H1 (cell line): ENCODE measurements at regions not wholly inside any gene's neighbourhood (a gene's known extent, or its start where the extent isn't known, plus 50 kb on each side); places are given as distances from the start of the nearest gene placed in this dataset.

Experiments used
- CTCF ChIA-PET: fragments of 300-600 bp; sonication (Branson Sonifier 250); formaldehyde crosslinking; loops from one replicate; lab custom pipeline; 2021; ENCODE audit not compliant: partially characterized antibody; lab: Charles Lee
- POLR2A ChIA-PET: fragments of 300-600 bp; sonication (Branson Sonifier 250); formaldehyde crosslinking; loops from one replicate; lab custom pipeline; 2021; ENCODE audit warnings: inconsistent platforms; ENCODE audit not compliant: partially characterized antibody; lab: Charles Lee
- DNase-seq, 2 experiments: peaks; one replicate each; pipeline versions ENCODE4 v3.0.0 to v3.0.0-alpha.2; 2010 to 2022; ENCODE audit warnings: low spot score in 2 of 2, low read depth in 1 of 2, mixed read lengths in 1 of 2
- FAIRE-seq: peaks from 2 replicates; lab custom pipeline; 2011; peaks lifted over from hg19 to GRCh38; lab: Jason Lieb, UNC
- H2AFZ ChIP-seq: 2 replicates; pipeline ENCODE4 v1.8.1; 2012; ENCODE audit warnings: low read length, inconsistent platforms
- H2AK5ac ChIP-seq: 2 replicates; pipeline ENCODE4 v1.6.1; 2013; ENCODE audit warnings: low read depth, low read length
- H2BK120ac ChIP-seq: replicated peaks from 2 replicates; pipeline ENCODE3; 2013; ENCODE audit warnings: low read depth, low read length, inconsistent platforms
- H2BK12ac ChIP-seq: 2 replicates; pipeline ENCODE4 v1.6.1; 2013; ENCODE audit warnings: low read depth, low read length
- H2BK15ac ChIP-seq: 2 replicates; pipeline ENCODE4 v1.6.1; 2013; ENCODE audit warnings: low read length
- H2BK20ac ChIP-seq: 2 replicates; pipeline ENCODE4 v1.6.1; 2013; ENCODE audit warnings: low read length
- H2BK5ac ChIP-seq: 2 replicates; pipeline ENCODE4 v1.6.1; 2013; ENCODE audit warnings: low read depth, low read length
- H3K14ac ChIP-seq: 2 replicates; pipeline ENCODE4 v1.6.1; 2013; ENCODE audit warnings: inconsistent platforms; ENCODE audit not compliant: insufficient read length
- H3K18ac ChIP-seq: 2 replicates; pipeline ENCODE4 v1.6.1; 2013; ENCODE audit warnings: low read length; ENCODE audit errors: extremely low read depth
- H3K23ac ChIP-seq: 2 replicates; pipeline ENCODE4 v1.6.1; 2013; ENCODE audit warnings: inconsistent platforms; ENCODE audit not compliant: insufficient read length
- H3K23me2 ChIP-seq: 2 replicates; pipeline ENCODE4 v1.6.1; 2013; ENCODE audit warnings: low read depth, low read length
- H3K27ac ChIP-seq: 2 replicates; pipeline ENCODE4 v1.6.1; 2011; ENCODE audit warnings: low read depth, low read length, inconsistent platforms
- H3K27me3 ChIP-seq, 4 experiments: replicated peaks in 1 of 4; 1 replicate in 1 of 4; 2 replicates in 3 of 4; pipeline versions ENCODE4 v1.6.1 to v1.8.1; 2011 to 2013; ENCODE audit warnings: low read length in 3 of 4, mild to moderate bottlenecking in 3 of 4, inconsistent platforms in 2 of 4, mixed read lengths in 2 of 4, moderate library complexity in 1 of 4; ENCODE audit not compliant: control insufficient read depth in 3 of 4, insufficient read depth in 3 of 4; ENCODE audit errors: extremely low read depth in 1 of 4
- H3K36me3 ChIP-seq, 4 experiments: 2 replicates each; pipeline versions ENCODE4 v1.6.1 to v1.8.1; 2011 to 2013; ENCODE audit warnings: mild to moderate bottlenecking in 4 of 4, low read length in 3 of 4, moderate library complexity in 2 of 4, control low read depth in 1 of 4, inconsistent platforms in 1 of 4; ENCODE audit not compliant: insufficient read depth in 4 of 4, control insufficient read depth in 2 of 4
- H3K4ac ChIP-seq: replicated peaks from 2 replicates; pipeline ENCODE3; 2013; ENCODE audit warnings: low read length, low read depth, mixed read lengths, inconsistent platforms; ENCODE audit not compliant: insufficient read length
- H3K4me1 ChIP-seq, 4 experiments: replicated peaks in 1 of 4; 1 replicate in 1 of 4; 2 replicates in 3 of 4; pipeline versions ENCODE4 v1.6.1 to v1.8.1; 2011 to 2013; ENCODE audit warnings: low read length in 3 of 4, inconsistent platforms in 2 of 4, mixed read lengths in 1 of 4; ENCODE audit not compliant: insufficient read depth in 4 of 4, control insufficient read depth in 3 of 4
- H3K4me2 ChIP-seq, 2 experiments: 2 replicates each; pipeline versions ENCODE4 v1.6.1 to v1.8.1; 2011 to 2013; ENCODE audit warnings: low read depth in 2 of 2, low read length in 2 of 2, control low read depth in 1 of 2, inconsistent platforms in 1 of 2, mild to moderate bottlenecking in 1 of 2; ENCODE audit not compliant: insufficient read depth in 1 of 2
- H3K4me3 ChIP-seq, 4 experiments: fragments of 200-600, 300-600 bp in 1 of 4; sonication (generic), shearing (Covaris generic), sonication (Bioruptor Twin) in 1 of 4; 2 replicates each; pipeline versions ENCODE4 v1.5.1 to v1.8.1; 2011 to 2016; ENCODE audit warnings: low read length in 4 of 4, low read depth in 3 of 4, control low read depth in 2 of 4, inconsistent platforms in 2 of 4, mild to moderate bottlenecking in 2 of 4, mixed read lengths in 1 of 4, moderate library complexity in 1 of 4; ENCODE audit not compliant: insufficient read depth in 2 of 4; ENCODE audit errors: extremely low read depth in 1 of 4
- H3K56ac ChIP-seq: replicated peaks from 2 replicates; pipeline ENCODE3; 2013; ENCODE audit warnings: low read depth, mild to moderate bottlenecking, mixed read lengths, low read length, inconsistent platforms; ENCODE audit not compliant: insufficient read length
- H3K79me1 ChIP-seq: 2 replicates; pipeline ENCODE4 v1.6.1; 2013; ENCODE audit warnings: low read depth, low read length, control low read depth
- H3K79me2 ChIP-seq, 2 experiments: 2 replicates each; pipeline versions ENCODE4 v1.6.1 to v1.8.1; 2012 to 2013; ENCODE audit warnings: low read length in 2 of 2, mild to moderate bottlenecking in 2 of 2, inconsistent platforms in 1 of 2; ENCODE audit not compliant: insufficient read depth in 2 of 2, control insufficient read depth in 1 of 2
- H3K9ac ChIP-seq, 4 experiments: replicated peaks in 1 of 4; 1 replicate in 1 of 4; 2 replicates in 3 of 4; pipeline versions ENCODE4 v1.6.1 to v1.8.1; 2011 to 2013; ENCODE audit warnings: low read depth in 3 of 4, low read length in 3 of 4, control low read depth in 2 of 4, mild to moderate bottlenecking in 2 of 4, moderate library complexity in 2 of 4, inconsistent platforms in 1 of 4; ENCODE audit errors: extremely low read depth in 1 of 4
- H3K9me3 ChIP-seq, 2 experiments: 2 replicates each; pipeline versions ENCODE4 v1.6.1 to v1.8.1; 2012 to 2013; ENCODE audit warnings: mild to moderate bottlenecking in 2 of 2, moderate library complexity in 2 of 2, control low read depth in 1 of 2, inconsistent platforms in 1 of 2, low read depth in 1 of 2, low read length in 1 of 2, mixed read lengths in 1 of 2; ENCODE audit not compliant: insufficient read depth in 2 of 2
- H4K20me1 ChIP-seq, 2 experiments: replicated peaks in 1 of 2; 2 replicates each; pipeline versions ENCODE3 to v1.8.1; 2011 to 2013; ENCODE audit warnings: inconsistent platforms in 2 of 2, low read length in 2 of 2, mild to moderate bottlenecking in 1 of 2; ENCODE audit not compliant: insufficient read depth in 2 of 2, control insufficient read depth in 1 of 2
- H4K5ac ChIP-seq: 2 replicates; pipeline ENCODE4 v1.6.1; 2013; ENCODE audit warnings: low read length, low read depth, mixed read lengths, inconsistent platforms; ENCODE audit not compliant: insufficient read length
- H4K8ac ChIP-seq: 2 replicates; pipeline ENCODE4 v1.8.0; 2013; ENCODE audit warnings: mild to moderate bottlenecking, moderate library complexity, low read length, inconsistent platforms; ENCODE audit not compliant: insufficient read depth; ENCODE audit errors: extremely low read depth
- H4K91ac ChIP-seq: replicated peaks from 2 replicates; pipeline ENCODE3; 2013; ENCODE audit warnings: low read length, mixed read lengths, inconsistent platforms; ENCODE audit not compliant: insufficient read length
- CBX5 ChIP-seq: fragments of 300-800, 300-1000 bp; sonication (generic); IDR thresholded peaks from 2 replicates; pipeline ENCODE4 v1.7.1; 2016; ENCODE audit warnings: antibody characterized with exemption, low read length, low read depth
- CHD1 ChIP-seq: IDR thresholded peaks from 2 replicates; pipeline ENCODE4 v1.6.1; 2012; ENCODE audit warnings: low read depth, low read length, improper control_type of control experiment
- CHD2 ChIP-seq: IDR thresholded peaks from 2 replicates; pipeline ENCODE4 v1.6.1; 2012; ENCODE audit warnings: low read length, improper control_type of control experiment
- CREB1 ChIP-seq: IDR thresholded peaks from 2 replicates; pipeline ENCODE4 v1.6.1; 2012; ENCODE audit warnings: inconsistent platforms
- EP300 ChIP-seq, 2 experiments: IDR thresholded peaks; 1 replicate in 1 of 2; 2 replicates in 1 of 2; pipeline ENCODE4 v1.6.1; 2011 to 2012; ENCODE audit warnings: low read depth in 2 of 2, low read length in 2 of 2, mild to moderate bottlenecking in 2 of 2, borderline replicate concordance in 1 of 2, inconsistent platforms in 1 of 2, moderate library complexity in 1 of 2
- HDAC6 ChIP-seq: IDR thresholded peaks from one replicate; pipeline ENCODE4 v1.7.1; 2012; ENCODE audit warnings: low read depth, mild to moderate bottlenecking, inconsistent platforms, low read length, moderate library complexity
- KDM1A ChIP-seq: fragments of 200-600, 300-600 bp; sonication (generic); IDR thresholded peaks from 2 replicates; pipeline ENCODE4 v1.7.1; 2016; ENCODE audit warnings: mild to moderate bottlenecking, low read length, borderline replicate concordance
- KDM5A ChIP-seq: fragments of 200-600 bp; IDR thresholded peaks from 2 replicates; pipeline ENCODE4 v1.7.1; 2012; ENCODE audit warnings: mild to moderate bottlenecking, low read length, inconsistent platforms, mixed read lengths
- PHF8 ChIP-seq: fragments of 200-600 bp; sonication (generic); conservative IDR thresholded peaks from 2 replicates; pipeline ENCODE4 v1.7.1; 2012; ENCODE audit warnings: low read depth, mild to moderate bottlenecking, inconsistent platforms, low read length, moderate library complexity
- SAP30 ChIP-seq: fragments of 300-600 bp; sonication (generic); IDR thresholded peaks from 2 replicates; pipeline ENCODE4 v1.7.1; 2012; ENCODE audit warnings: low read length, moderate library complexity, mild to moderate bottlenecking, inconsistent platforms; ENCODE audit not compliant: insufficient read depth, insufficient replicate concordance
- WGBS, 2 experiments: shearing (Covaris generic) in 1 of 2; methylation state at CpG; one replicate each; pipeline versions ENCODE4 v1.1.6 to v1.1.7; 2013 to 2015; ENCODE audit warnings: low lambda C conversion rate in 2 of 2, mixed read lengths in 2 of 2, inconsistent platforms in 1 of 2, low coverage in 1 of 2, missing lambda C conversion rate in 1 of 2; ENCODE audit not compliant: insufficient replicate concordance in 2 of 2, insufficient coverage in 1 of 2, insufficient read length in 1 of 2; ENCODE audit errors: extremely low coverage in 1 of 2, missing lambda C conversion rate in 1 of 2; 5-methylcytosine and 5-hydroxymethylcytosine counted together

DNA sequence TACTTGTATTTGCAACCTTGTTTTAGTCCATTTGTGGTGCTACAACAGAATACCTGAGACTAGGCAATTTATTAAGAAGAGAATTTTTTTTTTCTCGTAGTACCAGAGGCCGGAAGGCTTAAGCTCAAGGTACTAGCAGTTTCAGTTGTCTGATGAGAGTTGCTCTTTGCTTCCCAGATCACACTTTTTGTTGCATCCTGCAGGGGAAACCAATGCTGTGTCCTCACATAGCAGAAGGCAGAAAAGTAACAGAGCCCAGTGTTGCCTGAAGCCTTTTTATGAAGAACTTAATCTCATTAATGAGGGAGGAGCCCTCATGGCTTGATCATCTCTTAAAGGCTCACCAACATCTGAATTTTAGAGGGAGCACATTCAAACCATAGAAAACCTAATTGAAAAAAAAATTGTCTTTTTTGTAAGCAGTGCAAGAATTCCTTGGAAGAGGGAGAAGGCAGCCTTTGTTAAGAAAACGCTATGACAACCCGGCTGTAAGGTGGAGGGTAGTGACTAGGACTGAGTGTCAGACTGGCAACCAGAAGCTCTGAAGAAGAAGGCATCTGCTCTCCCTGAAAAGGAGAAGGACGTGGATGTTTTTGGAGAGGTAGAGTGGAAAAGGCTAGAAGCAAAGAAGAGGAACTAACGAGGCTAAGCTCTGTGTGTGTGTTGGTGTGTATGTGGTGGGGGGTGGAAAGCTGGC is 1245.3 kb downstream of the ROBO2 start:
- CTCF ChIA-PET, result interaction anchor here (0.6 to 1.0 kb wide), 2 partner anchors 12 to 113 kb away, joined by 3 to 6 read pairs; no protein-coding TSS in a partner anchor

More for the DNA sequence above, 1245.3 kb downstream of the ROBO2 start:
- no peak overlapping the region for H3K23ac ChIP-seq
- H3K14ac ChIP-seq, result no peak overlapping the region
- H3K56ac ChIP-seq, result no peak overlapping the region
- no peak overlapping the region for H2AK5ac ChIP-seq
- H3K79me2 ChIP-seq, result no peaks in the 10 kb centered on the region
- no peak overlapping the region for H3K27ac ChIP-seq
- H3K23me2 ChIP-seq, result no peaks in the 10 kb centered on the region
- no peak overlapping the region for H4K5ac ChIP-seq
- no peak overlapping the region for H2BK15ac ChIP-seq
- WGBS, 2 experiments, result 78% methylated on average over 6 of the region's 6 CpGs; no CpG with 5 or more reads in 1 of the 2 experiments
- peak overlapping the region; percentile 94; the same call in 1 of the 2 replicates for H2BK12ac ChIP-seq
- peak overlapping the region; percentile 51; the same call in 1 of the 2 replicates for H2BK20ac ChIP-seq
- FAIRE-seq (peak; percentile 66), DNase-seq (no peak)
- H2BK120ac ChIP-seq, result peak overlapping the region; percentile 12
- H4K91ac ChIP-seq, result peak overlapping the region; percentile 22
- peaks cover 0 to 7% (median 1%) of the 10 kb centered on the region in 4 experiments; a peak in 3 of 7 replicates for H3K4me1 ChIP-seq
- peak overlapping the region; percentile 90 for H2AFZ ChIP-seq
- no peaks in the 10 kb centered on the region for H3K79me1 ChIP-seq
- H3K27me3 ChIP-seq, result no peaks in the 10 kb centered on the region
- H2BK5ac ChIP-seq, result peak overlapping the region; percentile 77; the same call in 1 of the 2 replicates
- H3K4me3 ChIP-seq, result no peak overlapping the region
- peak overlapping the region; percentile 80 for H3K4ac ChIP-seq
- no peak for TF ChIP-seq CHD2
- TF ChIP-seq PHF8, result no peak
- TF ChIP-seq SAP30, result no peak
- no peak for TF ChIP-seq EP300 (IDR thresholded peaks at IDR 0.05; ENCODE audit: borderline replicate concordance in 1 of 2, low read depth in 2 of 2, low read length in 2 of 2)
- no peak for TF ChIP-seq CHD1
- no peak for TF ChIP-seq KDM5A
- TF ChIP-seq CREB1, result no peak
- no peak for TF ChIP-seq CBX5
- TF ChIP-seq KDM1A, result no peak
- TF ChIP-seq HDAC6, result no peak
- POLR2A ChIA-PET, result no interaction called here
- no peaks in the 10 kb centered on the region for H3K36me3 ChIP-seq
- H4K8ac ChIP-seq, result no peak overlapping the region
- H3K4me2 ChIP-seq, result peak overlapping the region in 1 of 2 experiments; percentile 41; a peak in 1 of 4 replicates
- H3K9ac ChIP-seq, result no peak overlapping the region
- H3K9me3 ChIP-seq, result no peaks in the 10 kb centered on the region
- H4K20me1 ChIP-seq, result no peaks in the 10 kb centered on the region
- peak overlapping the region; percentile 74; the same call in 1 of the 2 replicates for H3K18ac ChIP-seq
